Prostate gland (tissue), 2 donors: ENCODE measurements at regions not wholly inside any gene's neighbourhood (a gene's known extent, or its start where the extent isn't known, plus 50 kb on each side); places are given as distances from the start of the nearest gene placed in this dataset.

Experiments used
- POLR2A ChIP-seq: fragments of 450-650 bp; IDR thresholded peaks from one replicate; pipeline ENCODE4 v1.6.1; 2016; ENCODE audit warnings: antibody characterized with exemption, mild to moderate bottlenecking
- TF ChIP-seq, protein P1 (sequence below), 4 experiments: fragments of 200-600 bp in 2 of 4; fragments of 450-650 bp in 2 of 4; sonication (generic) in 2 of 4; IDR thresholded peaks; 1 replicate in 3 of 4; 2 replicates in 1 of 4; pipeline ENCODE4 v1.5.1; 2016 to 2019; ENCODE audit warnings: antibody characterized with exemption in 4 of 4, mild to moderate bottlenecking in 2 of 4, moderate library complexity in 2 of 4

GRCh38 chr3:178960181-178960580 lies 111.4 kb downstream of the ZMAT3 start:
- TF ChIP-seq, protein P1, sequence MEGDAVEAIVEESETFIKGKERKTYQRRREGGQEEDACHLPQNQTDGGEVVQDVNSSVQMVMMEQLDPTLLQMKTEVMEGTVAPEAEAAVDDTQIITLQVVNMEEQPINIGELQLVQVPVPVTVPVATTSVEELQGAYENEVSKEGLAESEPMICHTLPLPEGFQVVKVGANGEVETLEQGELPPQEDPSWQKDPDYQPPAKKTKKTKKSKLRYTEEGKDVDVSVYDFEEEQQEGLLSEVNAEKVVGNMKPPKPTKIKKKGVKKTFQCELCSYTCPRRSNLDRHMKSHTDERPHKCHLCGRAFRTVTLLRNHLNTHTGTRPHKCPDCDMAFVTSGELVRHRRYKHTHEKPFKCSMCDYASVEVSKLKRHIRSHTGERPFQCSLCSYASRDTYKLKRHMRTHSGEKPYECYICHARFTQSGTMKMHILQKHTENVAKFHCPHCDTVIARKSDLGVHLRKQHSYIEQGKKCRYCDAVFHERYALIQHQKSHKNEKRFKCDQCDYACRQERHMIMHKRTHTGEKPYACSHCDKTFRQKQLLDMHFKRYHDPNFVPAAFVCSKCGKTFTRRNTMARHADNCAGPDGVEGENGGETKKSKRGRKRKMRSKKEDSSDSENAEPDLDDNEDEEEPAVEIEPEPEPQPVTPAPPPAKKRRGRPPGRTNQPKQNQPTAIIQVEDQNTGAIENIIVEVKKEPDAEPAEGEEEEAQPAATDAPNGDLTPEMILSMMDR (IDR thresholded peaks at IDR 0.05), result no peak
- no peak for TF ChIP-seq POLR2A
